NCI-H146 treated with DMSO at 0.1 percent for 48 hours (cell line): ENCODE measurements at regions not wholly inside any gene's neighbourhood (a gene's known extent, or its start where the extent isn't known, plus 50 kb on each side); places are given as distances from the start of the nearest gene placed in this dataset.

ENCODE experiments used
- DNase-seq: peaks from one replicate; lab custom pipeline; 2025; ENCODE audit not compliant: unreplicated experiment; lab: John Stamatoyannopoulos, UW

DNA sequence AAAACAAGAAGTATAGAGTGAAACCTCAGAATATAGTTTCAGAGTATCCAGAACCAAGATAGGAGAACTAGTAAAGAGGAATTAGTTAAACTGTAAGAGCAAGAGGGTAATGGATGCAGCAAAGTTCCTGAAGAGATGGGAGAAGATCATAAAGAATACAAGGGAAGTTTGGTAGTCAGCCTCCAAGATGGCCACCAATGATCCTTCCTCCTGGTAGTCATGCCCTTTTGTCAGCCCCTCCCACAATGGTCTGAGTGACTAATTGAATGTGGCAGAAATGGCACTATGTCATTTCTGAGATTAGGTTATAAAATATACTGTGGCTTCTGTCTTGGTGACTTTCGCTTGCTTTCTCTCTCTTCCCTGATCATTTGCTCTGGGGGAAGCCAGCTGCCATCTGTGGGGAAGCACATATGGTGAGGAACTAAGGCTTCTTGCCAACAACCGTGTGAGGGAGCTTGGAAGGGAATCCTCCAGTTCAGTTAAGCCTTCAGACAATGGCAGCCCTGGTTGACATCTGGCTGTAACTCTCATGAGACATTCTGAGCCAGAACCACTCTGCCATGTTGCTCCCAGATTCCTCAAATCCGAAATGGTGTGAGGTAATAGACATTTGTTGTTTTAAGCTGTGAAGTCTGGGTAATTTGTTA lies 55.3 kb upstream of the AMN1 start:
- no peak for DNase-seq

DNA sequence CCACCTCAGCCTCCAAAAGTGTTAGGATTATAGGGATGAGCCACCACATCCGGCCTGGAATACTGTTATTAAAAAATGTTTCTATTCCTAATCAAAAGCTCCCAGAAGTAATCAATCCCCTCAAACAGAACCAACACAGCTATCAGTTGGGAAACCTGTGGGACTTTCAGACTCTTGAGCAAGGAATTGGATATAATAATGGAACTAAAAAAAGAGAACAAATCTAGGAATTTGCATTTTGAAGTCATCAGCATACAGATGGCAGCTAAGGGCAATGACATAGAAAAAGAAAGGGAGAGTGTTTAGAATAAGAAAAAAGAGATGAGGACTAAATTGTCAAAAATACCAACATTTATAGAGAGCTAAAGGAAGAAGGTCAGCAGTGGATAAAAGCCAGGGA lies 54.7 kb upstream of the AMN1 start:
- no peak for DNase-seq

DNA sequence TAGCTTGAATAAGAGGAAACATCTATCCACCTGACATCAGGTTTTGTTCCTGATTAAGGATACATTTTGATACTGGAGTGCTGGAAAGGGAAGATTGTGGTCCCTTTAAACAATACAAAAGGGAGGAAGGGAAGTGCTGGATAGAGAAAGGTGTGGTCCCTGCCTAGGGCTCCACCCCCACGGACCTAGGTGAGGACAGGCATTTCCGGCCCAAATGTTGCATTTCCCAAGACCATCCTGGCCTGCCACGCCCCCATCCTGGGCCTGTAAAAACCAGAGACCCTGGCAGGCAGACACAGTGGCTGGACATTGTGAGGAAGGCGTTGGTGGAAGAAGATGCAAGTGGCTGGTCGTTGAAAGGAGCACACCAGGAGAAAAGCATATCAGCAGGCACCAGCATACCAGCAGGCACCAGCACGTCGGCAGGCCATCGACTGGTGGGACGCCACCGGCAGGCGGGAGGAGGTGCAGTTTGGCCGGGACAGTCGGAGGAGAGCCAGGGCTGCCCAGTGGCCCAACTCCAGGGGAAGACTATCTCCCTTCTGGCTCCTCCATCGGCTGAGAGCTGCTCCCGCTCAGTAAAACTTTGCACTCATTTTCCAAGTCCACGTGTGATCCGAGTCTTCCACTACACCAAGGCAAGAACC lies 53.2 kb upstream of the AMN1 start:
- DNase-seq = no peak

DNA sequence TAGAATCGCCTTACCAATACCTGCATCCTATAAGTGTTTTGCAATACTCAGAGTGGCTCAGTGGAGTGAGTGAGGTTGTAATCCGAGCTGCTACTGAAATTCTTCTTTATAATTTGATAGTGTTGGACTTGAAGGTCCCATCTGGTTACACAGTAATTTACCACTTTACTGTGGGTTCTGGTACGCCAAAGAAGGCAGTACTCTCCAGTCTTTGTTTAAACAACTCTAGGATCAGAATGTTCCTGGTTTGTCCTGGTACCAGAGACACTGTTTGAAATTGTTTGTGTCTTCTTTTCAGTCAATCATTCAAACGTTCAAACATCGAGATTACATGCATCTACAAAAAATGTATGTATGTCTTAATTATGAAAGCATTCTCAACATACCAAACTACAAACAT lies 51.3 kb upstream of the AMN1 start:
- no peak for DNase-seq

DNA sequence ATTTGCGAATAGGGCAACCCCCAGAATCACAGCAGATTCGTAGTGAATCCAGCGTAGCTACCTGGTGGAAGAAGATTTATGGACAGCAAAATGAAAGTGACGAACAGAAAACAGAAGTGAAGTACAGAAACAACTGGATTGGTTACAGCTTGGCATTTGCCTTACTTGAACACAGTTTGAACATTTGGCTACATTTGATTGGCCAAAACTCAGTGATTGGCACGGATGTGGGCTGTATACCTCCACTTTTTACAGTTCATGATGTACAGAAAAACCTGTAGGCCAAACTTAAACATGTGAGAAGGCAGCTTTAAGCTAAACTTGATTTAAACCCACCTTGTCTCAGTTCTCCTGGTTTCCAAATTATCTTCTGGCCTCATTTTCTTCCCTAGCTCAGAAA lies 49.9 kb upstream of the AMN1 start:
- DNase-seq = no peak
